ENCODE measurements at regions not wholly inside any gene's neighbourhood (a gene's known extent, or its start where the extent isn't known, plus 50 kb on each side); places are given as distances from the start of the nearest gene placed in this dataset.
A peak's percentile ranks its signal among the peaks of the same experiment; 100 is the strongest.

DNA sequence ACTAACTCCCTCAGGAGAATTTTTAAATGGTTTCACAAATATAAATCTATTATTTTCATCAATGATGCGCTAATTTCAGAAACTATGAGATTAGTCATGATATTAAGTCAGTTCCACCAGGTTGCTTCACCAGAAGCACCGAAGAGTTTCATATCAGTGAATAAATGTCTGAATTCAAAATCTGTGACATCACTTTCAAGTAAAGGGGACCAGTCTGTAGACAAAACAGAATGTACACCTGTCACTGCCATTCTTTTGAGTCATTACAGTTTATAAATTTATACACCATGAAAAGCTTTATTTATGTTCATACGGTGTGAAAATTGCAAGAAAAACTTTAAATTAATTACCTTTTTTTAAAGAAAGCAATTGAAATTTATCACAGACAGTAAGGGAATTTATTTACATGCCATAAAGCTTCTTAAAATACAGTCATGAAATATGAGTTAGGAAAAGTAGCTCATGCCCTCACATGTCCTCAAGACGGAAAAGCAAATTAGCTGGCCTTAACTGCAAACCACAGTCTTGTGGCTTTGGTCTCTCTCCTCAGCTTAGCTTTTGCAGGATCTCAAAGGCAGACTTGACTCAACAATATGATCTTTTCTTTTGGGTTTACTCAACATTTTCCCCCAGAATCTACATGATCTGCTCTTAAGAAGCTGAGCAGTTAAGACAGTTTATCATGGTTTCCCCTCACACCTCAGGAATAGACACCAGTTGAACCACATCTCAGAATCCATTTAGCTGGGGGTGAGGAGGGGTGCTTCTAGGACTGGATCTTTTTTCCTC, 177.7 kb upstream of the MCHR2 start:
- TF ChIP-seq, protein P1, sequence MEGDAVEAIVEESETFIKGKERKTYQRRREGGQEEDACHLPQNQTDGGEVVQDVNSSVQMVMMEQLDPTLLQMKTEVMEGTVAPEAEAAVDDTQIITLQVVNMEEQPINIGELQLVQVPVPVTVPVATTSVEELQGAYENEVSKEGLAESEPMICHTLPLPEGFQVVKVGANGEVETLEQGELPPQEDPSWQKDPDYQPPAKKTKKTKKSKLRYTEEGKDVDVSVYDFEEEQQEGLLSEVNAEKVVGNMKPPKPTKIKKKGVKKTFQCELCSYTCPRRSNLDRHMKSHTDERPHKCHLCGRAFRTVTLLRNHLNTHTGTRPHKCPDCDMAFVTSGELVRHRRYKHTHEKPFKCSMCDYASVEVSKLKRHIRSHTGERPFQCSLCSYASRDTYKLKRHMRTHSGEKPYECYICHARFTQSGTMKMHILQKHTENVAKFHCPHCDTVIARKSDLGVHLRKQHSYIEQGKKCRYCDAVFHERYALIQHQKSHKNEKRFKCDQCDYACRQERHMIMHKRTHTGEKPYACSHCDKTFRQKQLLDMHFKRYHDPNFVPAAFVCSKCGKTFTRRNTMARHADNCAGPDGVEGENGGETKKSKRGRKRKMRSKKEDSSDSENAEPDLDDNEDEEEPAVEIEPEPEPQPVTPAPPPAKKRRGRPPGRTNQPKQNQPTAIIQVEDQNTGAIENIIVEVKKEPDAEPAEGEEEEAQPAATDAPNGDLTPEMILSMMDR (IDR thresholded peaks at IDR 0.05; ENCODE audit: low read depth, low read length): no peak
- no peak for TF ChIP-seq POLR2A (IDR thresholded peaks at IDR 0.05; ENCODE audit: extremely low read depth, insufficient read length)
- TF ChIP-seq, protein P2, sequence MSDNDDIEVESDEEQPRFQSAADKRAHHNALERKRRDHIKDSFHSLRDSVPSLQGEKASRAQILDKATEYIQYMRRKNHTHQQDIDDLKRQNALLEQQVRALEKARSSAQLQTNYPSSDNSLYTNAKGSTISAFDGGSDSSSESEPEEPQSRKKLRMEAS (IDR thresholded peaks at IDR 0.05; ENCODE audit: low read depth, low read length): peak; percentile 35; the same call in 1 of the 2 replicates

Data from NB4 (cell line).